ENCODE measurements at regions not wholly inside any gene's neighbourhood (a gene's known extent, or its start where the extent isn't known, plus 50 kb on each side); places are given as distances from the start of the nearest gene placed in this dataset.

- TF ChIP-seq FOXP2 (optimal IDR thresholded peaks at IDR 0.05; ENCODE audit: borderline replicate concordance, extremely low read depth, extremely low read length, insufficient read depth) (no peak), REST (IDR thresholded peaks at IDR 0.05; ENCODE audit: insufficient read depth in 1 of 2, low read depth in 2 of 2, low read length in 2 of 2) (no peak), TAF1 (IDR thresholded peaks at IDR 0.05; ENCODE audit: borderline replicate concordance, insufficient read depth, low read length) (no peak), POLR2AphosphoS5 (IDR thresholded peaks at IDR 0.05; ENCODE audit: low read depth, low read length) (no peak), SIN3A (IDR thresholded peaks at IDR 0.05; ENCODE audit: borderline replicate concordance, insufficient read depth, low read length) (no peak)
These were observed 290.4 kb upstream of the TBL1XR1 start for GRCh38 chr3:177487635-177488186.

- no peak for TF ChIP-seq REST (IDR thresholded peaks at IDR 0.05; ENCODE audit: insufficient read depth in 1 of 2, low read depth in 2 of 2, low read length in 2 of 2)
- no peak for TF ChIP-seq TAF1 (IDR thresholded peaks at IDR 0.05; ENCODE audit: borderline replicate concordance, insufficient read depth, low read length)
- no peak for TF ChIP-seq FOXP2 (optimal IDR thresholded peaks at IDR 0.05; ENCODE audit: borderline replicate concordance, extremely low read depth, extremely low read length, insufficient read depth)
- no peak for TF ChIP-seq POLR2AphosphoS5 (IDR thresholded peaks at IDR 0.05; ENCODE audit: low read depth, low read length)
- TF ChIP-seq SIN3A (IDR thresholded peaks at IDR 0.05; ENCODE audit: borderline replicate concordance, insufficient read depth, low read length), result no peak
These were observed 291.5 kb upstream of the TBL1XR1 start for GRCh38 chr3:177488740-177489139.

- no peak for TF ChIP-seq TAF1 (IDR thresholded peaks at IDR 0.05; ENCODE audit: borderline replicate concordance, insufficient read depth, low read length)
- no peak for TF ChIP-seq FOXP2 (optimal IDR thresholded peaks at IDR 0.05; ENCODE audit: borderline replicate concordance, extremely low read depth, extremely low read length, insufficient read depth)
- TF ChIP-seq POLR2AphosphoS5 (IDR thresholded peaks at IDR 0.05; ENCODE audit: low read depth, low read length), result no peak
- no peak for TF ChIP-seq REST (IDR thresholded peaks at IDR 0.05; ENCODE audit: insufficient read depth in 1 of 2, low read depth in 2 of 2, low read length in 2 of 2)
- no peak for TF ChIP-seq SIN3A (IDR thresholded peaks at IDR 0.05; ENCODE audit: borderline replicate concordance, insufficient read depth, low read length)
These were observed 293.3 kb upstream of the TBL1XR1 start for GRCh38 chr3:177490626-177491025.

- 0 out of 2 replicates have a peak, but pooled peaks have one; percentile 56 for TF ChIP-seq SIN3A (IDR thresholded peaks at IDR 0.05; ENCODE audit: borderline replicate concordance, insufficient read depth, low read length)
- no peak for TF ChIP-seq POLR2AphosphoS5 (IDR thresholded peaks at IDR 0.05; ENCODE audit: low read depth, low read length)
These were observed 294.2 kb upstream of the TBL1XR1 start for GRCh38 chr3:177491296-177492032.

GRCh38 chr3:177493091-177493490, 295.8 kb upstream of the TBL1XR1 start:
- TF ChIP-seq FOXP2 (optimal IDR thresholded peaks at IDR 0.05; ENCODE audit: borderline replicate concordance, extremely low read depth, extremely low read length, insufficient read depth) (no peak), POLR2AphosphoS5 (IDR thresholded peaks at IDR 0.05; ENCODE audit: low read depth, low read length) (no peak), REST (IDR thresholded peaks at IDR 0.05; ENCODE audit: insufficient read depth in 1 of 2, low read depth in 2 of 2, low read length in 2 of 2) (no peak), SIN3A (IDR thresholded peaks at IDR 0.05; ENCODE audit: borderline replicate concordance, insufficient read depth, low read length) (no peak), TAF1 (IDR thresholded peaks at IDR 0.05; ENCODE audit: borderline replicate concordance, insufficient read depth, low read length) (no peak)
